ENCODE measurements at regions not wholly inside any gene's neighbourhood (a gene's known extent, or its start where the extent isn't known, plus 50 kb on each side); places are given as distances from the start of the nearest gene placed in this dataset.

DNA sequence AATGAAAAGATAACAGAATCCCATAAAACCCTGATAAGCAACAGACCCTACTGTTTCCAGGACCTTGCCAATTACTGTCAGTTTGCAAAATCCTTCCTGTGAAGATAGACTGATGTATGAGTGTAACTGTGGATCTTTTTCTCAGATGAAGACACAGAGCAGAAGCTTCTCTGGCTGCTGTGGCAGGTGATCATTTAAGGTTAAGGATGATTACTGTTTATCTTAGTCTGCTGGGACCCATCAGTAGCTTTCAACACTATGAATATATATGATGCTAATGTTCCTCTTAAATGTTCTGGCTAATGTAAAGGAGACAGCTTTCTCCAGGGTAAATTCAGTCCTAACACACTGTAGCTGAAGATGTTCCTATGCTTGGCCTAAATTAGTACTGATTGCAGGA, 56.0 kb upstream of the CTTNBP2 start:
- DNase-seq (ENCODE audit: low read depth), result no peak

DNA sequence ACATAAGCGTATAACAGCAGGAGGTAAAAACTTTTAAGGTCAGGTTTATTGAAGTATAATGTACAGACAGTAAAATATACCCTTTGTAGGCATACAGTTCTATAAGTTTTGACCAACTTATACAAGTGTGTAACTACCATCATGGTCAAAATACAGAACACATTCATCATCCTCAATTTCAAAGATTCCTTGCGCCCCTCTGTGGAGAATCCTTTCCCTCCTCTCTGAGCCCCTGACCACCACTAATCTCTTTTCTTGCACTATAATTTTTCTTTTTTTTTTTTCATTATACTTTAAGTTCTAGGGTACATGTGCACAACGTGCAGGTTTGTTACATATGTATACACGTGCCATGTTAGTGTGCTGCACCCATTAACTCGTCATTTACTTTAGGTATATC, 58.1 kb upstream of the CTTNBP2 start:
- DNase-seq (ENCODE audit: low read depth), result no peak

DNA sequence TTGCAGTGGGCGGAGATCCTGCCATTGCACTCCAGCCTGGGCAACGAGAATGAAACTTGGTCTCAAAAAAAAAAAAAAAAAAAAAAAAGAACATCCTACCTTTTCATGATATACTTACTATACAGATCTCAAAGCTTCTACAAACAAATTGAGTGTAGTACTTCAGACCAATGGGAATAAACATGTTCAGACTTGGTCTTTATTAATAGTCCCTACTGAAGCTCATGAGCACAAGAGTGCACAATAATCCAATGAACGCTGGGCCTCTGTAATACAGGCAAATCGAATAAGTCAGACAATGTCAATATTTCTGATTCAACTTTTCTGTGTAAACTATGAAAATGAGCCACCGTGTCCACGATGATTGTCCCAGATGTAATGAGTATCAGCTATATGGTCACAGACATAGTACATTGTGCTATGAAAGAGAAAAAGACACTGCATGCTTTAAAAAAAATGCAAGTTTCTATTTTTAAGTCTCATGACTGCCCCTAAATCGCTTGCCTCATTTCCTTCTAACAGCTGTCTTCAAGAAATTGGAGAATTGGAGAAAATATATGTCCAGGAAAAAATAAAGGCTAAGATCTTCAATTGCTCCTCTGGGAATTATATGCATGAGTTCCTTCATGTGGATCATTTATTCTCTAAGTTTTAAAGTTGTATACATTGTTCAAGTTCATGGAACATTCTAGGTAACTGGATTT, 64.0 kb upstream of the CTTNBP2 start:
- DNase-seq (ENCODE audit: low read depth), result no peak

DNA sequence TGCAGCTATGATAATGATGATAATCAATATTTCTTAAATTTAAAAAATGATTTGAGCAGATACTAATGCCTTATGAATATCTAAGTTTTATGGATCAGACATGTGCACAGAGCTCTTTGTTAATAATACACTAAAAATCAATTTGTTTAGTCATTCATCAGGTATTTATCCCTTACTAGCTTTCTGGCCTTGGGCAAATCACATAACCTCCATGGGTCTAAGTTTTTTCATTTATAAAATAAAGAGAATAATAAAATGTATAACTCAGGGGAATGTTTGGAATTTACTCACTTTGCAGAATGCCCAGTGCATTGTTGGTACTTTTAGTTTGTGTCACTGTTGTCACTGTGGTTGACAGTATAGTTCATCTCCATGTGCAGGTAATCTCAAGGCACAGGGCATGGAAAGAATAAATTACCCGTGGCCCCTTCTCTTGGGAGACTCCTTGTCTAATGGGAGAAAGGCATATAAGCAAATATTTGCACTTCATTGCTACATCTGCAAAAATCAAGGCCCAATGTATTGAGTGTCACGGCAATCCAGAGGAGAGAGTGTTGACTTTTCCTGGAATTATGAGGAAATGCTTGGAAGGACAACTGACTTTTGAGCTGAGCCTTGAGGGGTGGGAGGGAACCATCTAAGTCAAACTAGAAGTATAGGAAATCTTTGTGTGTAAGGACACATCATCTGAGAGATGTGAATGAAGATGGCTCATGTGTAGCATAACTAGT, 64.7 kb upstream of the CTTNBP2 start:
- no peak for DNase-seq (ENCODE audit: low read depth)

DNA sequence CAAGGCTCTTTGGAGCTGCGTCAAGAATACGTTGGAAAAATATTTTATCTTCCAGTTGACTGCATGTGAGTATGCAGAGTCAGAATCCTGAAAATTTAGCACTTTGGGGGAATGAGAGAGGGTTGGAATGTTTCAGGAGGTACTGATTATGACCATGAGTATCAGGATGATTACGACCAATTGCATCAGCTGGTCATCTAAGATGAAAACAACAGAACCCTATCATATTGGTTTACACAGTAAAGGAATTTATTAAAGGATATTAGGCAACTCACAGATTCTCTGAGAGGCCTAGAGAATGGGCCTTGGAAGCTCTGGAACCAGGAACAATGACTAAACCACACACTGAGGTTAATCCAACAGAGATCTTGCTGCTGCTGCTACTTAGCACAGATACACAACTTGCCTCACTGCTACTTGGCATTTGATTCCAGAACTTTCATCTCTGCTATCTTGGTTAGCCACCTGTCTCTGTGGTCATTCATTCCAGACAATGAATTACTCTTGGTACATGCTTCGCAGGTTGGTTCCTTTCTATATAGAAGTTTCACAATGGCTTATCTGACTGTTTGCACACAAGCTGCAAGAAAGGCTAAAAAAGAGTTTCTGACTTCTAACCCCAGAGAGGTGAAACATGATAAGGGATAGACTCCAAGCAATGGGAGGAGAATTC, 68.0 kb upstream of the CTTNBP2 start:
- no peak for DNase-seq (ENCODE audit: low read depth)

DNA sequence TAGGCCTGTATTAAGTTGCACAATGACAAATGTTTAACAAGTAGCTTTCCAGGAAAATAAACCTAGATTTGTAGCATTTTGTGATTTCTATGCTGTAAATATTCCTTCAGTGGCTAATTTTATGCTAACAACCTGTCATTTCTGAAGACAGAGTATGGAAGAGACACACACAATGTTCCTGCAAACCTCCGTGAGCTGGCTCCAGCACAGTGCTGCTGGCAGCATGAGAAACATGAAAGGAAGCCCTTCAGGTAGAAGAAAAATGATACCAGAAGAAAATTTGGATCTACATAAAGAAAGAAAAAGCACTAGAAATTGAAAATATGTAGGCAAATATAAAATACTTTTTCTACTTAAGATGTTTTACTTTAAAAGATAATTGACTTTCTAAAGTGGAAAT, 69.5 kb upstream of the CTTNBP2 start:
- DNase-seq (ENCODE audit: low read depth), result no peak

DNA sequence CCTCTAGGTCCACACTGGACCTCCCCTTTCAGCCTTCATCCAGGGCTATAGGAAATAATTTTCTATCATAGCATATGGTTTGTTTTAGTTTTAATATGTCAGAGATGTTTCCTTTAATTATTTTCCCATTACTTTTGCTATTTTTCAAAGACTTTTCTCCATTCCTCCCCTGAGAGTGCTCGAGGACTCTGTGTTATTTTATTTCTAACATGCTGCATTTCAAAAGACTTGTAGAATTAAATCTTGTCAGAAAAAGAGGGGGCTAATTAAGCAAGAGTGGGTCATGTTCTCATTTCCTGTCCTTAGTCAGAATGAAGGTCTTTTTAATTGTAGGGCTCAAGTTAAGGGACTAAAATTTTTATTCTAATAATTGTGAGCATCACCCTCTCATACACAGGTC, 71.6 kb upstream of the CTTNBP2 start:
- DNase-seq (ENCODE audit: low read depth), result no peak

DNA sequence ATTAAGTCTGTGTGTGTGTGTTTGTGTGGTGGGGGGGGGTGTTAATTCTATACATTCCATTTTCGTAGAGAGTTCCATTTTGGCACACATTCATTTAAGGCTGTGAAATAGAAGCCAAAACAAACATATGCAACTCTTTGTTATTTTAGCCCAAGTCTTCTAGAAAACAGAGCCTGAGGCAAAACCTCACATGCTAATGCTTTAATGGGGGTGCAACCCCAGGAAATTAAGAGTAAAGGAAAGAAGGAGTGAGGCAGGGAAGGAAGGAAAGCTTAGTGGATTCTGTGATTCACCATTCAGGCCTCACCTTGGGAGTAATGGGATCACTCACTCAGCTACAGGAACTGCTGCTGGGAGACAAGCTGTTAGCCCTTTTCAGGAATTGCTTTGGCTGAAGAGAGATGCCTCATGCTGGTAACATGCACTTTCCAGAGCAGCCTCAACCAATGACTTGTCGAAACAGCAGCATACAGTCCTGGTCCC, 73.0 kb upstream of the CTTNBP2 start:
- DNase-seq (ENCODE audit: low read depth), result peak; percentile 10

DNA sequence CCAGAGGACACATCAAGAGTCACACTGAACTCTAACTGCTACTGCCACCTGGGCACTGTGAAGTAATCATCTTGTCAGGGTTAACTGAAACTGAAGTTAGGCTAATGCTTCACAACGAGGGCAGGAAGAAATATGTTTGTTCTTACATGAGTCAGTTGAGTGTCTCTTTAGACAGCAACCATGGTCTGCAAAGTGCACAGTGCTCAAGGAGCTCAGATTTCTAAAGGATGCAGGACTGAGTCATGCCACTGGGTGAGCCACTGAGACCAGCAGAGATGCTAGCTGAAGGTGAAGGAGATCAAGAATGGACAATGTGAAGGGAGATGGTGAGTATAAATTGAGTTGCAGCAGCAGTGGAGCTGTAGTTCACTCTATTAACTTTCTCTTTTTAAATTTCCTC, 76.0 kb upstream of the CTTNBP2 start:
- DNase-seq (ENCODE audit: low read depth), result peak; percentile 11

DNA sequence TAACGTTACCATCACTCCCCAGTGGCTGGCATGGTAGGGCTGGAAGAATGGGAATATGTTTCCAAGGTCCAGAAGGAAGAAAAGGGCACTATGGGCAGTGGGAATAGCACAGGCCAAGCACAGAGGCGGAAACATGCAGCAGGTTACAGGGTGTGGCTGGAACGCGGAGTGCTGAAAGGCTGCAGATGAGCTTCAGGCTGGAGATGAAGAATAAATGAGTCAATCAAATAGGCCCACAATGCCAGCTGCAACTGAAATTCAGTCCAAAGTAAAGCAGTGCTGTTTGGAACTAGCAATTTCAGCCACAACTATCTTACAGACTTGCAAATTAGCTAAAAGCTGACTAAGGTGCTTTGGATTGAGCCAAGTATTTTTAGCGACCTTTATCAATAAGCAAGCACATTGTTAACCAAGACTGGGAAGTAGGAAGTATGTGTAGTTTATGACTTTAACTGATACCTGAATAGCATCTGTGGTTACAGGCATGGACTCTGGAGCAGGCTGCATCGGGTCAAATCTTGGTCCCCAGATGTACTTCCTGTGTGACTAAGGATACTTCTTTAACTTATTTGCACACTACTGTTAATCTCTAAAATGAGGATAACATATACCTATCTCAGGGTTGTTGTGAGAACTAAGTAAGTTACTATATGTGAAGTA, 77.5 kb upstream of the CTTNBP2 start:
- no peak for DNase-seq (ENCODE audit: low read depth)

DNA sequence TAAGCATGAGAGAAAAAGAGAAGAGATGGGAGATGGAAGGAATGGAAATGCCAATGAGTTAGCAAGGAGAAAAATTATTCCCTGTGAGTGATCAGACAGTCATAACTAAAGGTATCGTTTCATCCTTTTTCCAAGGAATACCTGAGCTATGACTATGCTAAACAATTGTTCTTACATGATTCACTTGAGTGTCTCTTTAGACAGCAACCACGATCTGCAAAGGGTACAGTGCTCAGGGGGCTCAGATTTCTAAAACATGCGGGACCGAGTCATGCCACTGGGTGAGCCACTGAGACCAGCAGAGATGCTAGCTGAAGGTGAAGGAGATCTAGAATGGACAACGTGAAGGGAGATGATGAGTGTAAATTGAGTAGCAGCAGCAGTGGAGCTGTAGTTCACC, 78.0 kb upstream of the CTTNBP2 start:
- DNase-seq (ENCODE audit: low read depth), result no peak

DNA sequence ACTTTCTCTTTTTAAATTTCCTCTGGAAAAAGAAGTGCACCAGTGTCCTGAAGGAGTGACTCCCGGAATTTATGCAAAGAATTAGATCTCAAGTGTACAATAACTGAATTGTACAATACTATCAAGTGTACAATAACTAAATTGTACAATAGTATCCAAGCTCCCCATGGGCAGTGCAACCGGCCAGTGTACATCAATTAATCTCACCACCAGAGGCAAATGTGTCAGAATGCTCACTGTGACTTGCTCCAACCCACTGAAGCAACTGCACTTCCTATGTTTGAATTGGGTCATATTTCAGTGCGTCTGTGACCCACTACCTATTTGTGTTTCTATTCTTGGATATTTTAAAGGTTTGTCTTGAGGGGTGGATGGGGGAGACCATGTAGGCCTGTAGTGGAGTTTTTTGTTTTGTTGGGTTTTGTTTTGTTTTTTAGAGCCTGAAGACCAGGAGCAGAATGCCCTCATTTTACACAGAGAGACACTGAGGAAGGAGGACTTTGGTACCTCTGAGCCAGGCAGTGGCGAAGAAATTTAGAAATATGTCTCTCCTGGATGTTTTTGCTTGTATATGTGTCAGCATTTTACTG, 78.5 kb upstream of the CTTNBP2 start:
- DNase-seq (ENCODE audit: low read depth), result no peak

DNA sequence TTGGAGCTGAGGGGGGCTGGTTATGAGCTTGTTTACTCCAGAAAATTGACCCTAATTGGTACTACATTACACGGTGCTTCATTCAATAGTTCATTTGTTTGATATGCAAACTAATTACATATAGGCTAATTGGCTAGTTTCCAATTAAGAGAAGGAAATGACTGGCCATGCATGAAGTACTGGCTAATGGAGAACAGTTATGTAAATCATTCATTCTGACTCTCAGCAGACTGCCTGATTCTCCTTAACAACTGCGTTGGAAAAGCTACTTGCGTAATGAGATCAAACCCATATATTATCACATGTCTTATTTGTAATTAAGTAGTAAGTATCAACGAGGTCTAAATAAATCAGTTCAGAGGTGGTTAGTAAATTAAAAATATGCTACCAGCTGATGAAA, 81.8 kb upstream of the CTTNBP2 start:
- DNase-seq (ENCODE audit: low read depth), result no peak

DNA sequence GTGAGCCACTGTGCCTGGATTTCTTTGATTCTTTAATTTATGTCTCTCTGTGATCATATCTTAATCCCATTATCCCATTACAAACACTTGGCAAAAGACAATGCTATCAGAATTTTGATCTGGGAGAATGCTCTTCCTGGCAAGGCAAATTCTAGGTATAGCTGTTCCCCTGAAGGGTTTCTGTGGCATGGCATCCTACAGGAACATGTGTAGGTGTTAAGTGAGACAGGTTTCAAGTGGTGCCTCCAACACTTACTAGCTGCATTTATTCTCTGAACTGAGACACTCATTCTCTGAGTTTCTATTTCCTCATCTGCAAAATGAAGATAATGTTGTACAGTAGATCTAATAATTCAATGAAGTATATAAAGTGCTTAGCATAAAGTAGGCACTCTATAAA, 87.1 kb upstream of the CTTNBP2 start:
- no peak for DNase-seq (ENCODE audit: low read depth)

DNA sequence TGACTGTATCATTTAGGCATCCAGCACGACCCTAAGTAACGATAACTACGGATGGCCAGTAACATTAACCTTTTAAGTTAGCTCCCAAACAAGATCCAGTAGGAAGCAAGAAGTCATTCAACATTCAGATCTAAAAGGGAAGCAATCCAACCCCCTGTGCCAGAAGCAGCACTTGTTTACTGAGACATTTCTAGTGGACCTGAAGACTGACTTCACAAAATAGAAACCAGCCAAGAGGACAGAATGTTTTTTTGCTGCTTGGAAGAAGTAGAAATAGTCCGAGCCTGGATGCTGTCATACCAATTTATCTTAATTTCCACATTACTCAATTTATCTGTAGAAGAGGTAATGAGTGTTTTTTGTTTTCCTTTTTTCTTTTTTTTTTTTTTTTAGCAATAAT, 88.0 kb upstream of the CTTNBP2 start:
- DNase-seq (ENCODE audit: low read depth), result no peak

DNA sequence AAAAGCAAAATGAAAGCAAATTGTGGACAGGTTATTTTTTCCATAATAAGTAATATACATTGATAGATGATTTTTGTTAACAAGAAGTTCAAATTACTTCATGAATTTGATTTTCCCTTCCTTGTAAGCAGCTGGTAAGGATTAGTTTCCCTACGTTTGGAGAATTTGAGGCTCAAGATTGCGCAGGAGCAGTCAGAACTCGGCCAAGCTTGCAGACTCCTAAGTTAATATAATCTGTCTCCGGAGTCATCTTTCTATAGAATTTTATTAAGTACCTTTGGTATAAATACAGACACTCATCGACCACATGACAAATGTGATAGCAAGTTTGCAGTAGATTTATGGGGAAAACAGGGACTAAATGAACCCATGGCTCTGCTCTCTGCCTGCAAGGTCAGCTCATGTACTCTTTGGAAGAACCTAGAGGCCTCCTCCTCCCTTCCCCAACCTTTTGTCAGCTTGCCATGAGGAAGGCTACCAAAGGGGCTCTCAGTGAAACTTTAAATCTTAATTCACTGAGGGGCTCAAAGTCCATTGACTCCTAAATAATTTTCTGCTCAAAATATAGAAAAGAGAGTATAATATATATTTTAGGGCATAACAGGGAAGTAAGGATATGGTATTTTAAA, 89.2 kb upstream of the CTTNBP2 start:
- DNase-seq (ENCODE audit: low read depth), result no peak

DNA sequence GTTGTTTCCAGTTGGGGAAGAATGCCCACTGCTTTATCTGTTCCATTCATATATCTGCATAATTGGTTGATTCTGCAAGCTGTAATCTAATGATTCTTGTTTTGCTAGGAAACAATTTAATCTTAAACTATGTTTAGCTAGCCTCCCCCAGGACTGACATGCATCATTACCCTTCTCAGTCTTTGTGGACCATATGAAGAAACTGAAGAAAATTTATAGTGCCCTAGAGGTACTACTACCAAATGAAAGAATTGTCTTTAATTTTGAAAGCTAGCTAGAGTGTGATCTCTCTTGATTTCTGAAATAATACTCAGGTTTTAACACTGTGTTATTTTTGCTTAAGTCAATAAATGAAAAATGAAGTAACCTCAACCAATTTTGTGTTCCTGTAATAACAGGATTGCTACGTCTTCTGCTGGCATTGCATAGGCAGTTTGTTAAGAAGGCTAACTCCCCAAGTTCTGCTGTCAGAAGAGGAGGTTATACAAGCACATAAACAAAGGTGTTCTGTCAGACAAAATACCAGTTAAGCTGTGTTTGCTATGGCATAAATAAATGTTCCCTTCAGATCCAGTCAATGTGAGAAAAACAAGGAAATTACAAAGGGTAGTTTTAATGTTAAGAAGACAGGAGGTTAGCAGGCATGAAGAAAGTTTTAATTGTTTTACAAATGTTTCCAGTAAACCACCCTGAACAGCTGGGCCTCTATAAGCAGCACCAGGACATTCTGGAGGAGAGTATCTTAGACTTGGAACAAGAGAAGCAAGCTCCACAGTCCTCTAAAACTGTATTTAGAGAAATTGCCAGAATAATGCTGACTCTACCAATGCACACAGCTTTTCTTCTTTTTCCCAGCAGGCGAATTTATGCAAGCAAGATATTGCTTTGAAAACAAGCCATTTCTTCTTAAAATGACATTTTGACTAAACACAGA, 90.3 kb upstream of the CTTNBP2 start:
- no peak for DNase-seq (ENCODE audit: low read depth)

DNA sequence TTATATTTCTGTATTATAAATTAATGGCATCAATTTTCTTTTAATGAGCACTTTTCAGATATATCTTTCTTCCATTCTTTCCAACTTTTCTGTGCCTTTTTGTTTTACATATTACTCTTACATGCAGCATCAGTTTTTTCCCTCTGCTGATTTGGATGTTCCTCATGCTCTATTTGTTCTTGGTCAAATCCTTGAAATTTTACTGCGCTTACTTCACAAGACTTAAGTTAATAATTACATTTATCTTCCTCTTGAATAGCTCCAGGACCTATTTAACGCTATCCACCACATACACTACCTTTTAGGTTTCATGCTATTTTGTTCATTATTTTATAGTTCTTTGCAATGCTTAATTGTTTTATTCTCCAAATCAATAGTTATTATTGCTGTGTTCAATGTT, 97.6 kb upstream of the CTTNBP2 start:
- no peak for DNase-seq (ENCODE audit: low read depth)

DNA sequence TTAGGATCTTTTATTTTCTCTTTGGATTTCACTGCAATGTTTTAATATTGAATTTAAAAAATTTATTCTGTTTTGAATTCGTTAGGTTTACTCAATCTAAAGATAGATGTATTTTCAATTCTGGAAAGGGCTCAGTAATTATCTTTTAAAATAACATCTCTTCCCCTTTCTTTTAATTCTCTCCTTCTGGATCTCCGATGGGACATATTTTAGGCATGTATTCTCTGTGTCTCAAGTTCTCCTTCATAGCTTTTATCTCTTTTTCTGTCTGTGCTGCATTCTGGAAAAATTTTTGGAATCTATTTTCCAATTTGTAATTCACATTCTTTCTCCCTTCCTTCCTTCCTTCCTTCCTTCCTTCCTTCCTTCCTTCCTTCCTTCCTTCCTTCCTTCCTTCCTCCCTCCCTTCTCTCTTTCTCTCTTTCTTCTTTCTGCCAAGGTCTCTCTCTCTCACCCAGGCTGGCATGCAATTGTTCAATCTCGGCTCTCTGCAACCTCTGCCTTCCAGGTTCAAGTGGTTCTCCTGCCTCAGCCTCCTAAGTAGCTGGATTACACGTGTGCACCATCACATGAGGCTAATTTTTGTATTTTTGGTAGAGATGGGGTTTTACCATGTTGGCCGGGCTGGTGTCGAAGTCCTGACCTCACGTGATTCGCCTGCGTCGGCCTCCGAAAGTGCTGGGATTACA, 98.5 kb upstream of the CTTNBP2 start:
- DNase-seq (ENCODE audit: low read depth), result no peak

DNA sequence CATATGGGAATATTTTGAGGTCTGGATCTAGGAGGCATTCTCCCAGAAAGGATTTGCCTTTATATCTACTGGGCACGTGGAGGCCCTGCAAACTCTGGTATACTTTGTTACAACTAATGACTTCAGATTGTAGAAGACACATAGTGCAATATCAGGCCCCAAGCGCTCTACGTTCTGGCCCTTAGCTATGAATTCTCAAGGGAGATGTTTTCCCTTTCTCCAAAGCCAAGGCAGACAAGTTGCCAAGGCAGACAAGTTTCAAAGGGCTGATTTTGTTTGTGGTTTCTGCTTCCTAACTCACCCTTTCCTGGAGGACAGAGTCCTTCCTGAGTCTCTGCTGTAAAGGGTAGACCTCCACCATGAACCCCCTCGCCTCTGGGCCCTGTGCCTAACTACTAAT, 99.4 kb upstream of the CTTNBP2 start:
- no peak for DNase-seq (ENCODE audit: low read depth)

Data from non-pigmented ciliary epithelial cell (primary cell).